ENCODE measurements at regions not wholly inside any gene's neighbourhood (a gene's known extent, or its start where the extent isn't known, plus 50 kb on each side); places are given as distances from the start of the nearest gene placed in this dataset.
"Not testable (repeated sequence)": the region's sequence is repeated elsewhere in the genome, so short reads cannot be mapped to it uniquely, and the experiment has no call there.

DNA sequence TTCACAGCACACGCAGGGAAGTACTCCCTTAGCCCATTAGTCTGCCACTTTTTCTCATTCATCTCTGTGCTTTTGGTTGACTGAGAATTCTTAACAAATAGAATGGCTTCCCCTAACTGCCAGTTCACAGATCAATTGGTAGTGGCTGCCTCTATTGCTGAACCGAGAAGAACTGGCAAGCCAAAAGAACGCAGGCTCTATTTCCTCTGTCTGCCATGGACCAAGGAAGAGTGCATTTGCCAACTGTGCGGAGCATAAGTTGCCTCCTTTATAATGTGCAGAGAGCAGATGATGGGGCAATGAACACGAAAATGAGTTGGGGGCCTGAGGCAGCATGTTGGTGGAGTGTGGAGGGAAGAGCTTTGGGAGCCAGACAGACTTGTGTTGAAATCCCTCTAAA, 483.1 kb upstream of the CAMK1G start:
- no peak for DNase-seq

DNA sequence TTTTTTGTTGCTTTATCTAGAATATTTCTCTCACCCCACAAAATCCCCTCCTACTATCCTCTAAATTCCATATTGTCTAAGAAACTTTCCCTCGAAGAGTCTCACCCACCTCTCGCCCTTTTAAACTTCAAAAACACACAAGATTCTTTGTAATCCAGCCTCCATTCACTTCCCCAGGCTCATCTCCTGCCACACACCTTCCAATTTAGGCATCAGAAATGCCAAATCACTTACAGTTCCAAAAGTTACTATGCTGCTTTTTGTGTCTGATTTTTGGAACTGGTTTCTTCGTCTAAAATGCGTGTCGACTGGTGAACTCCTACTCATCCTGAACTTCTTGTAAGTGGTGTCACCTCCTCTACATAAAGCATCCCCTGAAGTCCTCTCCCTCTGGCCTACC, 482.4 kb upstream of the CAMK1G start:
- DNase-seq: no peak

DNA sequence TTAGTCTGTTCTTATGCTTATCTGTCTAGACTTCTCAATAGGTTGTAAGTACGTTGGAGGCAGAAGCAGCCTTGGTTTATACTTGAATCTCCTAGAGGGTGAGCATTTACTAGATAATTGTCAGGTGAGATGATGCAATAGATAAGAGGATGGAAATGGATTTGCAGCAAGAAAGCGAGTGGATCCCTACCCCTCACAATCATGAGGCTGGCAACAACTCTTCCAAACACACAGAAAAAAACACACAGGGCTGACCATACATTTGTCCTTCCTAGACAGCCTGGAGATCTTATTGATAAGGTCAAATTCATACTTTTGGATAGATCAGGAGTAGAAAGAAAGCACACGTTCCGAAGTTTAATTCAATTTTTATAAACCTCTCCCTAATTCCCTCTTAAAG, 481.4 kb upstream of the CAMK1G start:
- DNase-seq: no peak

DNA sequence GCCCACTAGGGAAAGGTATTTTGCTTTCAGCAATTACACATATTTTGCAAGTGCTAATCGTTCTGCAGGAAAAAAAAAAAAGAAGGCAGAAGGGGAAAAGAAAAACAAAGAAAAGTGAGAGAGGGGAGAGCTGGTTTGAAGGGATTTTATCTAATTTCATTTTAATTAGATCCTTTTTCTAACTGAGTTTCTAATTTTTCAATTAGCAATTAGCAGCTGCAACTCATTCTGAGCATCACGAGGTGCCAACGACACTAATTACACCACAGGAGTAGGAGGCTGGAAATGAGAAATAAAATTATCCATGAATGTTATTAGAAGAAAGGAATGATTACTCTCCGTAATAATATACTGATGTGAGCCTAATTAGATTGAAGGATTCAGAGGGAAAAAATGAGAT, 481.0 kb upstream of the CAMK1G start:
- DNase-seq: no peak

GRCh38 chr1:209103092-209103491, 480.4 kb upstream of the CAMK1G start:
- no peak for DNase-seq

DNA sequence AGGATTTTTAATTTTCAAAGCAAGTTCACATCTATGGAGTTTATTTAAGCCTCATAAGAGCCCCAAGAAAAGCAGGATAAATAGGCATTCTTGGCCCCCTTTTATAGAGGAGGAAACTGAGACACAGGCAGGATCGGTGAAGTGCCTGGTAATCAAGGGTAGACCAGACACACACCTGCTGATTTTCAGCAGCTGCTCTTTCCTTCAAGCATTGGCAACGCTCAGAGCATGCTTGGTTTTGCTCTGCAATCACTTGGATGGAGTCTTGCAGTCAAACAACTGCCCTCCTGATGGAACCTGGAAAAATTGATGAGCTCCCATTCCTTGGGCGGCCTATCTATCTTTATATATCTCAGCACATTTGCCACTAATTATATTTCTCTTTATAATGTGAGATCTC, 478.9 kb upstream of the CAMK1G start:
- DNase-seq: no peak

GRCh38 chr1:209105701-209106100, 477.8 kb upstream of the CAMK1G start:
- no peak for DNase-seq

- DNase-seq: no peak
These were observed 477.2 kb upstream of the CAMK1G start for GRCh38 chr1:209106237-209106741.

- DNase-seq: no peak
These were observed 476.7 kb upstream of the CAMK1G start for GRCh38 chr1:209106861-209107260.

GRCh38 chr1:209107535-209107934, 476.0 kb upstream of the CAMK1G start:
- DNase-seq: no peak

GRCh38 chr1:209109001-209109785, 474.3 kb upstream of the CAMK1G start:
- DNase-seq: no peak

- no peak for DNase-seq
These were observed 470.0 kb upstream of the CAMK1G start for GRCh38 chr1:209113521-209113920.

GRCh38 chr1:209116705-209117104, 466.8 kb upstream of the CAMK1G start:
- DNase-seq: no peak

GRCh38 chr1:209123601-209124000, 459.9 kb upstream of the CAMK1G start:
- no peak for DNase-seq

GRCh38 chr1:209129091-209129490, 454.4 kb upstream of the CAMK1G start:
- DNase-seq: not testable (repeated sequence)

- no peak for DNase-seq
These were observed 452.6 kb upstream of the CAMK1G start for GRCh38 chr1:209130886-209131285.

- DNase-seq: no peak
These were observed 450.6 kb upstream of the CAMK1G start for GRCh38 chr1:209132736-209133467.

GRCh38 chr1:209134001-209134400, 449.5 kb upstream of the CAMK1G start:
- DNase-seq: no peak

DNA sequence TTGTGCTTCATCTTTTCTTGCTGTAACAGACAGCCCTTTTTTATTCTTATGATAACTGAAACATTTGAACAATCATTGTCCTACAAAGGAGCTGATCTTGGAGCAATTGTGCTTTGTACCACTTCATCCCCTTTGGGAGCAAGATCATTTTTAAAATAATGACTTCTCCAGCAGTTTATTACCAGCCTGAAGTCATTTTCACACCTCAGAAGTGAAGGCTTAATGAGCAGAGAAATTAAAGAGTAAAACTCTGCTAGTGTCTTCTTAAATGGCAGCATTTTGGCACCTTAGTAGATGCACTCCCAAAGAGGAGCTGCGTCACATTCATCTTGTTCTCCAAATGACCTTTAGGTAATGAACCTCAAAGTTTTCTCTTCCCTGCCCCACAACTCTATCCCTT, 439.6 kb upstream of the CAMK1G start:
- DNase-seq: no peak

- DNase-seq: peak; percentile 1 to 31
These were observed 433.4 kb upstream of the CAMK1G start for GRCh38 chr1:209150114-209150513.

DNA sequence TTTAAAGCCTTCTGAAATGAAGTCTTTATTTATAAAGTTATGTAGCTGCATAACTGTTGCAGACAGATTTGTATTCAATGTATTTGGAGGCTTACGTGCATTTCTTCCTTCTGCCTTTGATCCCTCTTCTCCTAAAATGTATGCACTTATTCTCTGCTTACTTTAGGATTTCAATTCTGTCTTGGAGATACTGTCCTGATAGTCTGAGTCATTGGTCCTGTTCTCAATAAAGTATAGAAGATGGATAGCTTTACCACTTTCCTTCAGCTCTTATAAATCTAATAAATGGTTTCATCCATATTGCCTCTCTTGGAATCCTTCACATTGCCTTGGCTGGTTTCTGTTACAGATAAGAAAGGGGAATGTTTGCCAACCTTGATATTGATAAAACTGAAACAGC, 430.1 kb upstream of the CAMK1G start:
- no peak for DNase-seq

DNA sequence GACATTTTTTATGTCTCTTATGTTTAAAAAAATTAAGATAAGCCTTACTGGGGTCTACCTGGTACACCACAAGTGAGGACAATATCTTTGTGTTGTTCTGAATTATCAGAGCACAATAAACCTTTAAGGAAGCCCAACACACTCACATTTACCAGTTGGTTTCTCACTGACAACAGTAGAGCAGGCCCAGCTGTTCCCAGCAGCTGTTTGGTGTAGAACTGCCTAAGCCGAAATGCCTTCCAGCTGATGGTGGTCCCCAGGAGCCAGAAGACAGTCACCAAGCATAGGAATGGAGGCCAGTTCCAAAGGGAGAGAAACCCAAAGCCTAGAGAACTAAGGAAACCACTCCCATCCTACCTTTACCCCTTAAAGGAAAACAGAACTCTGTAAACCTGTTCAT, 428.6 kb upstream of the CAMK1G start:
- no peak for DNase-seq

DNA sequence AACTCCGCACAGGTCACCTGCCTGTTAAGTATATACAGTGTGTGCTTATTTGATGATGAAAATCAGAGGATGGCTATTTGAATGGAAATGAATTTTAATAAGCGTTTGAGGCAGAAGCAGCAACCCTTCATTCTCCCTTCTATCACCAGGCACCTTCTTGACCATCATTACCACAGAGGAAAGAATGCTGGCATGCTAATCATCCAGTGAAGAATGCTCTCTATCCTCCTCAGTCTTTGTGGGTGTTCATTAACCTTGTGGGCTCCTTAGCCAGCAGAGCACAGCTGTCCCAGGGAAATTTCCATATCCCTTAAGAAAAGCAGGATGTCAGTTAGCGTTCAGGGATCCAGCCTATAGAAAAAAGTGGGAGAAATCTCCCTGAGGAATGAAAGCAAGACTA, 428.0 kb upstream of the CAMK1G start:
- DNase-seq: no peak

DNA sequence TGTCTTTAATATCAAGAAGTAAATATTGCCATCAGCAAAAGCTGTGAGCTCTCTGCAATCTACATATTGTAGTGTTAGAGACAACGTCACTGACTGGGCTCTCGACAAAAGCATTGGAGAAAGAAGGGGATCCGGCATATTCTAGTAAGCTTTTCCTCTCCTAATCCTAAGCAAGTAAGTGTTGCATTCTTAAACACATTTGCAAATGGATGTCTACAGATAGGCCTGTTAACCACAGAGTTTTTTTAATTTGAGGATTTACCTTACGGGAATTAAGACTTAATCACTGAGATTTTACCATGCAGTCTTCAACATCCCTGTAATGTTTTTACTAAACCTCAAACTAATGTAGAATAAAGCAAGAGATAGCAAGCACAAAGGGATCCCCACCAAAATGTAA, 426.5 kb upstream of the CAMK1G start:
- DNase-seq: no peak

Measured in AML-193 (cell line).